ENCODE measurements at regions not wholly inside any gene's neighbourhood (a gene's known extent, or its start where the extent isn't known, plus 50 kb on each side); places are given as distances from the start of the nearest gene placed in this dataset.

GRCh38 chr6:21321076-21321475 is 272.5 kb upstream of the SOX4 start:
- TF ChIP-seq JUND (IDR thresholded peaks at IDR 0.05; ENCODE audit: low read depth), result no peak
- DNase-seq (ENCODE audit: low read depth in 1 of 2, low spot score in 1 of 2), result no peak
- in situ Hi-C loops (cut with HindIII; ENCODE audit: low pct_unique_long_range_greater_than_20kb, low sequenced_read_pairs), result no loop called here

DNA sequence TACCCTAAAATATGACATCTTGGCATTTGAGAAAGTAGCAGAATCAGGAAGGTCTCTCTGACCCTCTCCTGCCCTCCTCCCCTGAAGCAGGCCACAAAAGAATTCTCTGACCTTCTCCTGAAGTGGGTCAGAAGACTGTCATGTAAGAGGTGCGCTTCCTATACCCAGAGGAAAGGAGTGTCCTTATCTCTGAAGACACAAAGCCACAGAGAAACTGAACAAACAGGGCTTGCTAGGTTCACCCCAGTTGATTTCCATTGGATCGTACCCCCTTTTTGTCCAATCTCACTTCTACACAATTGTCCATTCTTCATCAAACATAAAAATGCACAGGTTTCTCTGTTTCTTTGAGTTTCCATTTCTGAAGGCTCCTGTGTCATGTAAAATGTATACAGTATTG is 272.0 kb upstream of the SOX4 start:
- in situ Hi-C loops (cut with HindIII; ENCODE audit: low pct_unique_long_range_greater_than_20kb, low sequenced_read_pairs), result no loop called here
- TF ChIP-seq JUND (IDR thresholded peaks at IDR 0.05; ENCODE audit: low read depth), result no peak
- no peak for DNase-seq (ENCODE audit: low read depth in 1 of 2, low spot score in 1 of 2)

GRCh38 chr6:21323577-21323976 is 270.0 kb upstream of the SOX4 start:
- TF ChIP-seq JUND (IDR thresholded peaks at IDR 0.05; ENCODE audit: low read depth), result no peak
- no peak for DNase-seq (ENCODE audit: low read depth in 1 of 2, low spot score in 1 of 2)
- in situ Hi-C loops (cut with HindIII; ENCODE audit: low pct_unique_long_range_greater_than_20kb, low sequenced_read_pairs), result no loop called here

DNA sequence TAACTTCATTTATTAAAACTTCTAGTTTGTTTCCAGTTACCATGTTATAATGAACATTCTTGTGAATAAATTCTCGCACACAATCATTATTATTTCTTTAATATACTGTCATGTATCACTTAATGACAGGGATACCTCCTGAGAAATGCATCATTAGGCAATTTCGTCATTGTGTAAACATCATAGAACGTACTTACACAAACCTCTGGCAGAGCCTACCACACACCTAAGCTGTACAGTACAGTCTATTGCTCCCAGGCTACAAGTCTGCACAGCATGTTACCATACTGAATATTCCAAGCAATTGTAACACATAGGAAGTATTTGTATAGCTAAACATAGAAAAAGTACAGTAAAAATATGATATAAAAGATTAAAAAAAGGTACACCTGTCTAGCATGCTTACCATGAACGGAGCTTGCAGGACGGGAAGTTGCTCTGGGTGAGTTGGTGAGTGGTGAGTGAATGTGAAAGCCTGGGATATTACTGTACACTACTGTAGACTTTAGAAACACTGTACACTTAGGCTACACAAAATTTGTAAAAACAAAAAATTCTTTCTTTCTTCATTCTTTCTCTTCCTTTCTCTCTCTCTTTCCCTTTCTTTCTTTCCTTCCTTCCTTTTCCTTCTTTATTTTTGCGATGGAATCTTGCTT is 268.2 kb upstream of the SOX4 start:
- DNase-seq (ENCODE audit: low read depth in 1 of 2, low spot score in 1 of 2), result peak in 1 of 2 experiments; percentile 69
- in situ Hi-C loops (cut with HindIII; ENCODE audit: low pct_unique_long_range_greater_than_20kb, low sequenced_read_pairs), result no loop called here
- TF ChIP-seq JUND (IDR thresholded peaks at IDR 0.05; ENCODE audit: low read depth), result no peak

GRCh38 chr6:21327326-21328112 is 266.0 kb upstream of the SOX4 start:
- in situ Hi-C loops (cut with HindIII; ENCODE audit: low pct_unique_long_range_greater_than_20kb, low sequenced_read_pairs), result no loop called here
- DNase-seq (ENCODE audit: low read depth in 1 of 2, low spot score in 1 of 2), result no peak
- no peak for TF ChIP-seq JUND (IDR thresholded peaks at IDR 0.05; ENCODE audit: low read depth)

DNA sequence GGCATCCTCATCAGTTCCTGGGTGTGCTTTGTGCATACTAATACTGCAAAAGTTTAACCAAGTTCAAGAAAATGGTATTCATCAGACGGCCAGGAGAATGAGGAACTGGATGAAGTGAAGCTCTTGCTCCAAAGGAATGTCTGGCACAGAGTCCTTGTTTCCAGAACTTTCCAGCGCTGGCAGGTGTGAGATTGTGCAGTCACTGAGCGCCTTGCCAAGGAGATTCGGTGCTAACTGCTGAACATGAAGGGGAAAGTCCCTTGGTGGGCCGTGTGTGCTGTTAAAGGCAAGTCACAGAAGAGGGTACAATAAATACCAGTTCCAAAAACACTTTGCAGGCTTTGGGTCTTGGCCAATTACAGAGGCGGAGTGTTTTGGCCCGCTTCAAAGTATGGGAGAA is 262.3 kb upstream of the SOX4 start:
- no peak for TF ChIP-seq JUND (IDR thresholded peaks at IDR 0.05; ENCODE audit: low read depth)
- in situ Hi-C loops (cut with HindIII; ENCODE audit: low pct_unique_long_range_greater_than_20kb, low sequenced_read_pairs), result no loop called here
- DNase-seq (ENCODE audit: low read depth in 1 of 2, low spot score in 1 of 2), result peak in 1 of 2 experiments; percentile 26

DNA sequence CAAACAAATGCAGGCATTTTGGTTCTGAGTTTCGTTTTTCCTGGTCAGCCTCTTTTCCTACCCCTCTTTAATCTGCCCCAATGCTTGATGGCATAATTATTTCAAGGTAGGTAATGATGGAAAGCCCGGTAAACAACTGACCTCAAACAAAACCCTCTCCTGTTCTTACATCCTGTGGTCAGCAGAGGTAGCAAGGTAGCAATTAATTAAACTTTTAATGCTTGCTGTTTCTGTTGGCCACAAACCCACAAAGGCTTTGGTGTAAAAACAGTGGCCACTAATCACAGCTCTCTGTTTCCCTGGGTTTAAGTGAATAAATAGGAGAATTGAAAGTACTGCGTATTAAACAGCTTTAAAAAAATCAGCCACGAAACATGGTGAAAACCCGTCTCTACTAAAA is 261.5 kb upstream of the SOX4 start:
- DNase-seq (ENCODE audit: low read depth in 1 of 2, low spot score in 1 of 2), result peak; percentile 20 to 54
- in situ Hi-C loops (cut with HindIII; ENCODE audit: low pct_unique_long_range_greater_than_20kb, low sequenced_read_pairs), result no loop called here

GRCh38 chr6:21332660-21333059 is 260.9 kb upstream of the SOX4 start:
- in situ Hi-C loops (cut with HindIII; ENCODE audit: low pct_unique_long_range_greater_than_20kb, low sequenced_read_pairs), result no loop called here
- TF ChIP-seq JUND (IDR thresholded peaks at IDR 0.05; ENCODE audit: low read depth), result no peak
- DNase-seq (ENCODE audit: low read depth in 1 of 2, low spot score in 1 of 2), result no peak

More for the DNA sequence above, 261.5 kb upstream of the SOX4 start:
- TF ChIP-seq JUND (IDR thresholded peaks at IDR 0.05; ENCODE audit: low read depth), result no peak

GRCh38 chr6:21333715-21334114 is 259.8 kb upstream of the SOX4 start:
- in situ Hi-C loops (cut with HindIII; ENCODE audit: low pct_unique_long_range_greater_than_20kb, low sequenced_read_pairs), result no loop called here
- no peak for TF ChIP-seq JUND (IDR thresholded peaks at IDR 0.05; ENCODE audit: low read depth)
- no peak for DNase-seq (ENCODE audit: low read depth in 1 of 2, low spot score in 1 of 2)

- no peak for DNase-seq (ENCODE audit: low read depth in 1 of 2, low spot score in 1 of 2)
- in situ Hi-C loops (cut with HindIII; ENCODE audit: low pct_unique_long_range_greater_than_20kb, low sequenced_read_pairs), result no loop called here
- no peak for TF ChIP-seq JUND (IDR thresholded peaks at IDR 0.05; ENCODE audit: low read depth)
Measured at GRCh38 chr6:21334651-21335050, 258.9 kb upstream of the SOX4 start.

GRCh38 chr6:21335591-21335990 is 258.0 kb upstream of the SOX4 start:
- TF ChIP-seq JUND (IDR thresholded peaks at IDR 0.05; ENCODE audit: low read depth), result no peak
- in situ Hi-C loops (cut with HindIII; ENCODE audit: low pct_unique_long_range_greater_than_20kb, low sequenced_read_pairs), result no loop called here
- DNase-seq (ENCODE audit: low read depth in 1 of 2, low spot score in 1 of 2), result no peak

DNA sequence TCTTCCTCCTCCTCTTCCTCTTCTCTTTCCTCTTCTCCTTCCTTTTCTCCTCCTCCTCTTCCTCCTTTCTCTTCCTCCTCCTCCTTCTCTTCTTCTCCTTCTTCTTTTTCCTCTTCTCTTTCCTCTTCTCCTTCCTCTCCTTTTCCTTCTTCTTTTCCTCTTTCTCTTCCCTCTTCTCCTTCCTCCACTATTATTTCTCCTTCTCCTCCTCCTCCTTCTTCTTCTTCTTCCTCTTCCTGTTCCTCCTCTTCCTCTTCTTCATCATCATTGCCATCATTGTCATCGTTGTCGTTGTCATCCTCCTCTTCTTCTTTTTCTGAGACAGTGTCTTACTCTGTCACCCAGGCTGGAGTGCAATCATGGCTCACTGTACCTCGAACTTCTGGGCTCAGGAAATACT is 256.3 kb upstream of the SOX4 start:
- no peak for DNase-seq (ENCODE audit: low read depth in 1 of 2, low spot score in 1 of 2)
- TF ChIP-seq JUND (IDR thresholded peaks at IDR 0.05; ENCODE audit: low read depth), result no peak
- in situ Hi-C loops (cut with HindIII; ENCODE audit: low pct_unique_long_range_greater_than_20kb, low sequenced_read_pairs), result no loop called here

DNA sequence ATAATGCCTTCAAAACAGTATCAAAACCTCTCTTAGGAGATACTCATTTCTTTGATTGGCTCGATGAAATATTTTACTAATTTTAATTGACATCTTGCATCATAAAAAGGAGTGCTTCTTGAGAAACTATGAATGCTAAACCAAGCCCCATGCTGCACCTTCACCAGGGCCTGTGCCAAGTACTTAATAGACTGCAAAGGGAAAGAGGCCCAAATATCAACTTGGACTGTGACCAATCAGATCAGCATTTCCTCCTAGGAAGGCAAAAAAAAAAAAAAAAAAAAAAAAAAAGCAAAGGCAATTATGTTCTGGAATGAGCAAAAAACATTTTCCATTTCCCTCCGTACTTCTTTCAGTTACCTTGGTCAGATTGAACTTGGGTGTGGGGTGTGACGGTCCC is 253.0 kb upstream of the SOX4 start:
- in situ Hi-C loops (cut with HindIII; ENCODE audit: low pct_unique_long_range_greater_than_20kb, low sequenced_read_pairs), result no loop called here
- no peak for TF ChIP-seq JUND (IDR thresholded peaks at IDR 0.05; ENCODE audit: low read depth)
- no peak for DNase-seq (ENCODE audit: low read depth in 1 of 2, low spot score in 1 of 2)
